GM21619 (cell line): ENCODE measurements at regions not wholly inside any gene's neighbourhood (a gene's known extent, or its start where the extent isn't known, plus 50 kb on each side); places are given as distances from the start of the nearest gene placed in this dataset.
"Not testable (repeated sequence)": the region's sequence is repeated elsewhere in the genome, so short reads cannot be mapped to it uniquely, and the experiment has no call there.

ENCODE experiments used
- ATAC-seq: cut with Tn5 transposase; IDR thresholded peaks from one replicate; pipeline ENCODE4 v1.9.1; 2021; ENCODE audit not compliant: unreplicated experiment

DNA sequence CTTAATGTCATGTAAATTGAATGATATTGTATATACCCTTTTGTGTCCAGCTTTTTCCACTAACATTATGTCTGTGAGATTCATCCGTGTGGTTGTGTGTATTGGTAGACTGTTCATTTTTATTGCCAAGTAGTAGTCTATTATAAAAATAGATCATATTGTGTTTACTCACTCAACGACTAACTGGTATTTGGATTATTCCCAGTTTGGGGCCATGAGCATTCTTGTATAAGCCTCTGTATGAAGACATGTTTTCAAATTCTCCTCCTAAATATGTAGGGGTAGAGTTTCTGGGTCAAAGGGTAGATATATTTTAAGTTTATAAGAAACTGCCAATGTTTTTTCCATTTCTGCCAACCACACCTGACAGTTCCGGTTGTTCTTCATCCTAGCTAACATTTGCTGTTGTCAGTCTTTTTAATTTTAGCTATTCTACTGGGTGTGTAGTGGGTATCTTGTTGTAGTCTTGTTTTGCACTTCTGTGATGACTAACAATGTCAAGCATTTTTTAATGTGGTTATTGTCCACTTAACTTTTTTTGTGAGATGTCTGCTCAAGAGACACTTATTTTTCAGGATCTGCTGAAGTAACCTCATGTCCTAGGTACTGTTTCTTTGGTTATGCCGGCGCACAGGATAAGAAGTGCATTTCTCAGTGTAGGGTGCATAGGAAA is 93.2 kb downstream of the DACT1 start:
- ATAC-seq, result no peak

DNA sequence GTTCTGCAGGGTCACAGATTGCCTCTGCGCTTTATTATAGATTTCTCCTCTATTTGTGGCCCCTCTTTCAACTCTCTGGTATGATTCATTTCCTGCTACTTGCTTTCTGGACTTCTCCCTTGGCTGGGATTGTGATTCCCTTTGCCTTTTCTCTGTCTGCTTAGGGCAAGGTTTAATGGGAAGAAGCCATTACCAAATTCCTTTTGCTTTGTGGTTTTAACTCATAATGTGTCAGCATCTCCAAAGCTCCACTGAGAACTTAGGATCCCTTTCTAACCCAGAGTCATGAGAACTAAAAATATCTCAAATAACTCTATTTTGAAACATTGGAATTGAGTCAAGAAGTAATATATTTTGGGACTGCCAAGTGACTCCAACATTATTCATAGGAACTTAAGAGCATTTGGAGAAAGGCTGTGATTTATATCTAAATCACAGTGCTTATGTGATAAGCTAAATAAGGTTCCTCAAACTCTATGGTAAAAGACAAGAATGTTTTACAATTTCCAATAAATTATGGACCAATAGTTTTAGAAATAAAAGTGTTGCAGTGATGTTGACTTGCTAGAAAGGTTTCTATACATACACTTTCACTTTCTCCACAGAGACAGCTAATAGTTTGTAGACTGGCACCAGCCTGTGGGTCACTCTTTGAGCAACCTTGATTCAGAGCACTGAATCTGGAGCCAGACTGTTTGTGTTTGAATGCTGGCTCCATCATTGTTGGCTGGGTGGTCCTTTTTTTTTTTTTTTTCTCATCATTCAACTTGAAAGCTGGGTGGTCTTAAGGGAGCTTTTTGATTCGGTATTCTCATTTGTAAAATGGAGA is 93.9 kb downstream of the DACT1 start:
- no peak for ATAC-seq

DNA sequence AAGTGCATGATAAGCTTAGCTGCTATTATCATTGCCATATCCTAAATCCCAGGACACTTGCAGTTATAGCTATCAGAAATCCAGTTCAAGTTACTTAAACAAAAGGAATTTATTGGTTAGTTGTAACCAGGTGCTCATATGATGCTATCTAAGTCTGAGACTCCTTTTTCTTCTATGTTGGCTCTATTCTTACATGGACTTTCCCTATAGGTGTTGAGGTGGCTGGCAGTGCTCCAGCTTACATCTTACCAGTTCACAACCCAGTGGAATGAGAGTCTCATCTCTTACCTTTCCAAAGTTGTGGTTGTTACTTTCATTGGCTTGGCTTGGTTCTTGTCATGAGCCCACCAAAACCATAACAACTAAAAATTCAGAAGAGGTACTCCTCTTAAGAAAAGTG is 94.6 kb downstream of the DACT1 start:
- no peak for ATAC-seq

DNA sequence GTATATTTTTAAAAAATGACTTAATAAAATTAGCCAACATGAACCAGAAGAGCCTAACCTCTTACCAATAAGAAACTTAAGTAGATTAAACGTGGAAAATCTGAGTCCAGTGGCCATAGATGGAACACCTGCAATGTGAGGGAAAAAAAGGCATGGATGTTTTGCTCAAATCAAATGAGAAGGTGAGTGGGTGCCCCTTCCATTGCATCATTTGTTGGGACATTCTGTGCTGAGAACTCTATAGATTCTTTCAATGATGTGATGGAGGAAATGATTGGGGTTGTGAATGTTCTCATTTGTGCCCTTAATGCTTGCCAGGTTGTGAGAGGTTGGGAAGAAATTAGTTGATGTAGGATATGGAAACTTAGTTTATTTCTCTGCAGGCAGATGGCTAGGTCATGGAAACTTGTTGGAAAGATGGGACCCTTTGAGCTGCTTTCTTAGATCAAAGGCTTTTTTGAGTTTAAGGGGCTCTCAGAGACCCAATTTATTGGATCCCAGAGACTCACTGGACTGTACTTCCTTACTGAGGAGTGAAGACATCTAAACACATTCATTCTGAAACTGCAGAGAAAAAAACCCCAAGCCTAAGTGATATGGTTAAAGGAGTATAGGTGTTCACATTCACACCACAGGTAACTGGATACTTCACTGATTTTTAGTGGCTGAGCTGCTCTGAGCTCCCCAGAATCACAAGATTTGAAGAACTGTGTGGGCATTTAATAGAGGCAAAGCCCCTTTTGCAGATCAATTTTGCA is 95.9 kb downstream of the DACT1 start:
- peak; percentile 61 for ATAC-seq

DNA sequence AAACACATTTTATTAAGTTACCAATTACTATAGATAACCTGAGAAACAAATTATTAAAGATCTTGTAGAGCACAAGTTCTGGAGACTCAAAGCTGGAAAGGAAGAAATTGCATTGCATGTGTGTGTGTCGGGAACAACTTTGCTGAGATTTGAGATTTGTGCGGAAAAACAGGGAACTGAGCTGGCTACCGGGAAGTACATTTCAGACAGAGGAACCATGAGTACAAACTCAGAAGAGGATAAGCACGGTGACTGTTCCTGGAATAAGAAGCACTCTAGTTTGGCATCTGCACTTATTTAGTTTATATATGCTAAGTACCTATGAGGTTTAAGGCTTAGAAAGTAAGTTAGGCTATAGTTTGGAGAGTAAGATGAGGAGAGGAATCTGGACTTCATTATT is 97.8 kb downstream of the DACT1 start:
- ATAC-seq, result no peak

DNA sequence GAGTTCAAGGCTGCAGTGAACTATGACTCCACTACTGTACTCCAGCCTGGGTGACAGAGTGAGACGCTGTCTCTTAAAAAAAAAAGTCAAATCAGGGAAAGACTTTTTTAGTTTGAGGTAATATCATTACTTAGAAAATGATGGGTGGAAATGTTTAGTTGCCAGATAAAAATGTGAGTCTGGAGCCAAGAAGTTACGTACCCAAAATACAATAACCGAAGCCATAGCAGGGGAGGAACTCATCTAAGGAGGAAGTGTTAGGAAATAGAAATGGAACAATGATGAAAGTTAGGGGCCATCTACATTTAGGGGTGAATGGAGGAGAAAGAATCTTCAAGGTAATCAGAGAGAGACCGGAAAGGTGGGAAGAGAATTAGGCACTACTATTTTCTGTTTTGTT is 98.8 kb downstream of the DACT1 start:
- ATAC-seq, result no peak

DNA sequence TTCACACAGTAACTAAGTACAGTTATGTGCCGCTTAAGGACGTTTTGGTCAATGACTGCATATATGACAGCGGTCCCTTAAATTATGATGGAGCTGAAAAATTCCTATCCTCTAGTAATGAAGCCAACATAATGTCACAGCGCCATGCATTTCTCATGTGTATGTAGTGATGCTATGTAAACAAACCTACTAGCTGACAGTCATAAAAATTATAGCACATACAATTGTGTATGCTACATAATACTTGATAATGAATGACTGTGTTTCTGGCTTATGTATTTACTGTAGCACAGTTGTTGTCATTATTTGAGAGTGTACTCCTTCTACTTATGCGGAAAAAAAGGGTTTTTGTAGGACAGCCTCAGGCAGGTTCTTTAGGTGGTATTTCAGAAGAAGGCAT is 99.7 kb downstream of the DACT1 start:
- no peak for ATAC-seq

DNA sequence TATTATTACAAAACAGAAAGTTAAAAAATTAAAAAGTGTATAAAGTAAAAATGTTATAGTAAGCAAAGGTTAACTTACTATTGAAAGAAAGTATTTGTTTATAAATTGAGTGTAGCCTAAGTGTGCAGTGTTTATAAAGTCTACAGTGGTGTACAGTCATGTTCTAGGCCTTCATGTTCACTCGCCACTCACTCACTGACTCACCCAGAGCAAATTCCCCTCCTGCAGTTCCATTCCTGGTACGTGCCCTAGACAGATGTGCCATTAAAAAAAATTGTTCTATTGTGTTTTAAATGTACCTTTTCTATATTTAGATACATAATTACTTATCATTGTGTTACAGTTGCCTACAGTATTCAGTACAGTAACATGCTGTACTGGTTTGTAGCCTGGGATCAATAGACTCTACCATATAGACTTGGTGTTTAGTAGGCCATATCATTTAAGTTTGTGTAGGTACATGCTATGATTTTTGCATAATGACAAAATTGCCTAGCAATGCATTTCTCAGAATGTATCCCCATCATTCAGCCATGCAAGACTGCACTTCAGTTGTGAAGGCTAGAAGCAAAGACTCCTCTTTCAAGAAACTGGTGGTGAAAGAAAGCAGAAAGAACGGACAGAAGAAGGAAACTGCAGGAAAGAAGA is 100.6 kb downstream of the DACT1 start:
- no peak for ATAC-seq

DNA sequence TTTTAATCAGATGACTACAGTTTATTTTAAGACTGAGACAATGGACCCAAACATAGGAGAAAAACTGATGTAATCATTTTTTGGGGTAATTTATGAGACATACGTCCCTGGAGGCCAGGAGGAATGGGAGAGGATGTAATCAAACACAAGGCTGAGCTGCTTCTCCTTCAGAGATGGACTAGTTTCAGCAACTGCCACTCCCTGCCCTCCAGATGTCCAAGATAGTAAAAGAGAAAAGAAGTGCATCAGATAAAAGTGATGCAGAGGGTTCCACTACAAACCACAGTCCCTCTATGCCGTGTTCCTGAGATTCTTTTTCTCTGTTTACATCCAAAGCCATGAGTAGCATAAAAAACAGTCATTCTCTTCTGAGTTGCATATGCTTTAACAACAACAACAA is 101.1 kb downstream of the DACT1 start:
- ATAC-seq, result no peak

DNA sequence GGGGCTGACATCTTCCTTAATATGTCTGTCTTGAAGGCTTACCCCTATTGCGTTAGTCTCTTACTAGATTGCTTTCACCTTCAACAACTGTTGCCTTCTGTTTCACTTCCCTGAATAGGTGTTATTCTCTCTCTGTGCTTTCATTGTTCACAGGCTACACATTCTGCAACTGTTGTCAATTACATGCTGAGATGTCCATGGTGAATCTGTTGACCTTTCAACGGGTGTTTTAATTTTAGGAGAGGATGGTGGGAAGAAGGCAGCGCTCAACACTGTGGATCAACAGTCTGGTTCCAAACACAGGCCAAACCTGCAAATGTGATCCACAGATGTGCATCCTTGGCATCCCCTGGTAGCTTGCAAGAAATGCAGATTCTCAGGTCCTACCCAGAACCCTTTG is 101.9 kb downstream of the DACT1 start:
- ATAC-seq, result no peak

DNA sequence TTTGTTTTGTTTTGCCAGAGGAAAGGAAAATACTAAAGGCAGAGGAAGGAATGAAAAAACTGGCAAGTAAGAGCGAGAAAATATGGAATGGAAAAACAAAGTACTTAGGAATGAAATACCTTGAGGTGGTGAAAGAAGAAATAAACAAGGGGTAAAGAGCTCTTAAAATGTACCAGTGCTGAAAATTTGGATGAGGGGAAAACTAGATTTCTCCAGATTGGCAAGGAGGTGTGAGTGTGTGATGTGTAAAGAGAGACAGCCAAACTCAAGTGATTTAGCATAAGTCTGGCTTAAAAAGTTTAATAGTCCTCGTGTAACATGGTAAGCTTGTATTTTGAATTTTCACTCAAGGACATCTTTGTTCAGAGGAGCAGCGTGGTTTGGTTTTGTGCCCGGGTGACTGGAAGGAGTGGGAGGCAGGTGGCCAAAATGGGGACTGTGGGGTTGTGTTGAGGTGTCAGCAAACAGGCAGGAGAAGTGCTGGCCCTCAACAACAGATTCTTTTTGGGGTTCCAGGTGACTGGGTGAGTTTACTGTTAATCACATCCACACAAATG is 102.7 kb downstream of the DACT1 start:
- ATAC-seq, result no peak

DNA sequence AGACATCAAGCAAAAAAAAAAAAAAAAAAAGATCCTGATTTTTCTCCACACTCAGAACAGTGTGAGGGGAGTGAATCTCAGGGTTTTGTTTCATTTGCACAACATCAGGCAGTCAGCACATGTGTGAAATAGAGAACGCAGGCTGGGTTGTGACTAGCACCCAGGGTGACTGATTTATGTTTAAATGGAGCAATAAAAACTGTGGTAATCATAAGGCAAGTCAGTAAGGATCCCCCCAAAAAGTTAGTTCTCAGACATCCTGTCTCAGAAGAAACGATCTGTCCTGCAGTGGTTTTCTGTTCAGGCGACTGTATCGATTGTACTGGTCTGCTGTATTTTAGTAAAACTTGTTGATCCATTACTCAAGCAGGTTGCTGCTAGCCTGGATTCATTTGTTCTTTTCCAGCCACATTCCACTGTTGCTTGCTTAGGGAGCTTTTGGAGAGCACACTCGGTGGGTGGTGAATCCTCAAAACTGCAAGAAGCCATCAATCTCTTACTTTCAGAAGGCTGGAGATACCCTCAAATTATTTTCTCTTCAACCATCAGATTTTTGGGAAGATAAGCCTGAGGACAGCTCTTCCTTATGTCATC is 107.1 kb downstream of the DACT1 start:
- ATAC-seq, result no peak

DNA sequence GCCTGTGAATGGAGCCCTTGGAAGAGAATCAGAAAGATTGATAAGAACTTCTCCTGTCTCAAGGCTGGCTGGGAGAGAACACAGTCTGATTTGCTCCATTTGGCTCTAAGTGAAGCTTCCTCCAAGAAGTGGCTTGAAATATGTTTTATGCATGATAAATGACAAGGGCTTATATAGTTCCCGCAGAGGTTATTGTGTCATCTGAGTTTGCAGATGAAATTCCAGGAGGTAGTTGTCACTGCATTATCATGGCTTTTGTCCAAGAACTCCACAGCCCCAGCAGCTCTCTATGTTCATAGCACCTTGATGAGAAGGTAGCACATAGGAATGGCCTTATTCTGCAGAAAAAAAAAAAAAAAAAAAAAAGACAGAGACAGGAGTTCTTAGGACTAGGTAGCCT is 108.5 kb downstream of the DACT1 start:
- no peak for ATAC-seq

DNA sequence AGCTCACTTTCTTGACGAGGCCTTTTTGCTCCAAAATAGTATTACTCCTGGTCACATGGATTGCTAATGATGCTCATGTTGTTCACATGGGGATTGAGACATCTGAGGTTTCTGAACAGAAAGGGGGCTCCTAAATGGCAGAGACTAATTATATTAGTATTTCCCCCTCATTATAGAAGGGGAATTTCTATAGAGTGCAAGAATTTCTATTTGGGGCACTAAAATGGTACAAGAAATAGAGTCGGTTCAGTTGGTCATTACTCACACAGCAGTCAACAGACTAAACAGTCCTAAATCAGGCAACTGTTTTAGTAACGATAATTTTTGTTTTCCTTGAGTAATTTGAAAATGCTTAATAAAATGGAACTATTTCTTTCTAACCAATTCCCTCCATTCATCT is 108.9 kb downstream of the DACT1 start:
- no peak for ATAC-seq

DNA sequence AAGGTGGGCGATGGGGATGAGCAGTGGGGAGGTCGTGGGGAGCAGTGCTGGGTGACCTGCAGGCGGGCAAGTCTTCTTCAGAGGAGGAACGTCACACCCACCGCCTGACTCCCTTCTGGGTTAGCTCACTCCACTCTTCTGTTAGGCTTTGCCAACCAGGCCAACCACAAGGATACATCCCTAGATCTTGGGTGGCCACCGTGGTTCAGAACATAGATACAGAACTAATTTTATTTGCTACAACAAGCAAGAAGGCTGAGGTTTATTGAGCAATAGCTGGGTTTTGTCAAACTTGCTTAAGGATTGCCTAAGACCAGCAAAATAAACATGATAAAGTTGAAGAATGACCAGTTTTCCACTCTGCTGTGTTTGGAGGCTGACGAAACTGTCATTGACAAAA is 109.4 kb downstream of the DACT1 start:
- ATAC-seq, result no peak

DNA sequence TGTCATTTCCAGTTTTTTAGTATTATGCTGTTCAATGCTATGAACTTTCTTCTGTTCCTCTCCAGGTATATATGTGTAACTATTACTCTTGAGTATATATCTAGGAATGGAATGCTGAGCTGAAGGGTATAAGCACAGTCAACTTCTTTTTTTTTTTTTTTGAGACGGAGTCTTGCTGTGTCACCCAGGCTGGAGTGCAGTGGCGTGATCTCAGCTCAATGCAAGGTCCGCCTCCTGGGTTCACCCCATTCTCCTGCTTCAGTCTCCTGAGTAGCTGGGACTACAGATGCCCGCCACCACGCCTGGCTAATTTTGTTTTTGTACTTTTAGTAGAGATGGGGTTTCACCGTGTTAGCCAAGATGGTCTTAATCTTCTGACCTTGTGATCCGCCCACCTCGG is 110.5 kb downstream of the DACT1 start:
- not testable (repeated sequence) for ATAC-seq

DNA sequence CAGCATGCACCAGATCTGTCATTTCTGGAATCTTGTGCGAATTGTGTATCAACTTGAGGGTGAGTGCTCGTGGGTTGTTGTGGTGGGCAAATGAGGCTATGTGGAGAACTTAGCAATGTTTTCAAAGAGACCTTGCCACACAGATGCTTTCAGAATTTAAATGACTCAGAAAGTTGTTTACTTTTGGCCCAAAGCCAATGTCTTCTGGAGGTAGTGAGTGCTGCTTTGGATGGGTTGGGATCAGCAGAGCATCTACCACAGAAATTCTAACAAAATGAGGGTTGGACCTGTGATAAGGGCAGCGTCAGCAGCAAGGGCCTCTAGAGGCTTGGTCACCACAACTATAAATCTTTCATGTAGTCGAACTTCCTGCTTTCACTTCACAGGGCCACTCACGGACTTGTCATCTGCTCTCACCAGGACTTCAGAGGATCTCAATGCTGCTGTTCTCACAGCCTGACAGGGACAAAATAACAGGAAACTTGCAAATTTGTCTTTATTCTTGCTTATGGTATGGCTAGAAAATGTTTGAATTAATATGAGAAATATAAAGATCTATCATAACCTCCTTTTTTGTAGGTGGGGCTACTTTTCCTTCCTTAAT is 111.4 kb downstream of the DACT1 start:
- ATAC-seq, result peak; percentile 93

DNA sequence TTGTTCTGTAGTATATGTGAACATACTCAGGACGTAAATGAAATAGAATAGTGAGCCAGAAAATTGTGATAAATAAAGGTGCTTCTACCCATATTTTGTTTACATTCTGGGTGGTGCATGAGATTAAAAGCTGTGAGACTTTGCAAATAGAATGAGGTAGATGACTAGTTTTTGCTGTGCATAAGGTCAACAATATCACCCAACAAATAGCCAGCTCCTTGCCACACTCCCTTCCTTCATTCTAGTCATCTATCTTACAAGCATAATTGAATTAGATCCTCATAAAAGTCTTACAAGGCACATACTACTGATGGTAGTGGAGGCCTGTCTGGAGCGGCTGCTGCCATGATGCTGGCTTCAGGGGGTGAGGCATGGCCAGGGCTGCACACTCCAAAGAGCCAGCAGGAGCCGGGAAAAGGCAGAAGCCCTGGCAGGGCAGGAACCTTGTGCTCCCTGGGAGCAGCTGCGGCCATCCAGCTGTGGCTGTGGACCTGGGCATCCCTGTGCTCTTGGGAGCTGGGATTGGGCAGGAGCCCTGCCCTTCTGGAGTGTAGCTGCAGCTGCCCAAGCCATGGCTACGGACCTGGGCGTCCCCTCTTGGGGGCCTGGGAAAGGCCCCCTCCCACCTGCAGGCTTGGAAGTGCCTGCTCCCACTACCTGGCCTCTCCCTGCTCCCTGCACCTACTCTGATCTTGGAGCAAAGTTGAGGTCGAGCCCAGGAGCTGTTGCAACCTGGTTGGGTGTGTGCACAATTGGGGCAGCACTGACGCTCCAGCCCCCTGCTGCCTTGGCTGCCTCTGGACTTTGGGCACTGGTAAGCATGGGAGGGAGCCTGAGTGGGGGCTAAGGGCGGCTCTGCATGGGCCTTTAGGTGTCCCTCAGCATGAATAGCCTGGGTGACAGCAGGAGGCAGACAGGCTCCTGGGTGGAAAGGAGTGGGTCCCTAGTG is 112.8 kb downstream of the DACT1 start:
- no peak for ATAC-seq

DNA sequence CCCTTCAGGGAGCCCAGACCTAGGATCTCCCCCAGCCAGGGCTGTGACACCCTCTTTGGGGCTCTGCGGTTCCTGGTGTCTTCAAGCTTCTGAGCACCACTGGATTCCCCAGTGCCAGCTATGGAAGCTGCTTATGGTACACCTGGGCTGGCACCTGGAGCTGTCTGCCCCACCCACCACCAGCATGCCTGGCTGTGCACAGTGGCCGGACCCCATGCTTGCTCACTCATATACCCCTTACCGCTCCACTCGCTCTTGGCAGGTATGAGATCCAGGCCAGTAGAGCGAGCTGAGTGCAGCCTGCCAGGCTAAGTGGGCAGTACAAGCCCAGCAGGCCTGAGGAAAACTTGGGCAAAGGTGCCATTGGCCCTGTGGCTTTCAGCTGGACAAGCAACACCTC is 114.0 kb downstream of the DACT1 start:
- no peak for ATAC-seq
